ENCODE measurements at regions not wholly inside any gene's neighbourhood (a gene's known extent, or its start where the extent isn't known, plus 50 kb on each side); places are given as distances from the start of the nearest gene placed in this dataset.
A peak's percentile ranks its signal among the peaks of the same experiment; 100 is the strongest.

- DNase-seq (ENCODE audit: low read depth in 4 of 4, low spot score in 3 of 4), result no peak
Measured at GRCh38 chr14:76974365-76974764, 54.1 kb downstream of the IRF2BPL start.

- no peak for DNase-seq (ENCODE audit: low read depth in 4 of 4, low spot score in 3 of 4)
Measured at GRCh38 chr14:76971549-76971948, 57.0 kb downstream of the IRF2BPL start.

DNA sequence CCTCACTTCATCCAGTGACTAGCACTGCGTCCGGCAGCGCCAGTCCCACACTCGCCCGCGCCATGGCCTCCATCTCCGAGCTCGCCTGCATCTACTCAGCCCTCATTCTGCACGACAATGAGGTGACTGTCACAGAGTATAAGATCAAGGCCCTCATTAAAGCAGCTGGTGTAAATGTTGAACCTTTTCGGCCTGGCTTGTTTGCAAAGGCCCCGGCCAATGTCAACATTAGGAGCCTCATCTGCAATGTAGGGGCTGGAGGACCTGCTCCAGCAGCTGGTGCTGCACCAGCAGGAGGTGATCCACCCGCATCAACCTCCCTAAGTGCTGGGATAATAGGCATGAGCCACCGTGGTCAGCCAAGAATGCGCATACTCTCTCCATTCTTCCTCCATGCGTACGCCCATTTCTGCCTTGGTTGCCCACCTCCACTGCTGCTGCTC lies 59.9 kb downstream of the IRF2BPL start:
- no peak for DNase-seq (ENCODE audit: low read depth in 4 of 4, low spot score in 3 of 4)

DNA sequence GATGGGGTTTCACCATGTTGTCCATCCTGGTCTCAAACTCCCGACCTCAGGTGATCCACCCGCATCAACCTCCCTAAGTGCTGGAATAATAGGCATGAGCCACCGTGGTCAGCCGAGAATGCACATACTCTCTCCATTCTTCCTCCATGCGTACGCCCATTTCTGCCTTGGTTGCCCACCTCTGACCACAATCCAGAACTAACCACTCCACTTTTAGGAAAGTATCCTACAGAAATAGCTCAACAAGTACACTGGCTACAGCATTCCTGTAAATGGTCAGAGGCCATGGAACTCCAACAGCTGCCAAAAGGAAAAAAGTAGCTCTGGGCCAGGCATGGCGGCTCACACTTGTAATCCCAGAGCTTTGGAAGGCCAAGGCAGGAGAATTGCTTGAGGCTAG lies 60.7 kb downstream of the IRF2BPL start:
- DNase-seq (ENCODE audit: low read depth in 4 of 4, low spot score in 3 of 4), result no peak

DNA sequence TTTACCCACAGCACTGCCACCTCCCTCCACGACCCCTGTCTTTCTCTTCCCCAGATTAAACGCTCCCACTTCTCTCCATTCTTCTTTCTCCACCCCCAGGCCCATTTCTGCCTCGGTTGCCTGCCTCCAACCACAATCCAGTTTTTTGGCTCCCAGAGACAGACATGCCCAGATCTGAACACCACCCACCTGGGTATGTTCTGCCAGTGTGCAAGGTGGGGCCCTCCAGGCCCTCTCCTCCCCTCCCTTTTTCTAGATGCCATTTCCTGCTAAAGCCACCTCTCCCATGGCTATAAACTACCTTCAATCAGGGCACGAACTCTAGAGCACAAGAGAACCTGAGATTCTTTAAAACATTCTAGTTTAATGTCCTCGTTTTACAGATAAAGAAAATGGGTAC lies 63.3 kb downstream of the IRF2BPL start:
- no peak for DNase-seq (ENCODE audit: low read depth in 4 of 4, low spot score in 3 of 4)

GRCh38 chr14:76964695-76965094 lies 63.8 kb downstream of the IRF2BPL start:
- no peak for DNase-seq (ENCODE audit: low read depth in 4 of 4, low spot score in 3 of 4)

GRCh38 chr14:76963372-76963771 lies 65.1 kb downstream of the IRF2BPL start:
- no peak for DNase-seq (ENCODE audit: low read depth in 4 of 4, low spot score in 3 of 4)

- DNase-seq (ENCODE audit: low read depth in 4 of 4, low spot score in 3 of 4), result no peak
Measured at GRCh38 chr14:76962303-76962660, 66.2 kb downstream of the IRF2BPL start.

GRCh38 chr14:76961631-76962302 lies 66.7 kb downstream of the IRF2BPL start:
- peak in 3 of 4 donors; percentile 82 to 87 (median 85) for DNase-seq (ENCODE audit: low read depth in 4 of 4, low spot score in 3 of 4)

GRCh38 chr14:76958980-76959710 lies 69.4 kb downstream of the IRF2BPL start:
- no peak for DNase-seq (ENCODE audit: low read depth in 4 of 4, low spot score in 3 of 4)

GRCh38 chr14:76958020-76958979 lies 70.2 kb downstream of the IRF2BPL start:
- no peak for DNase-seq (ENCODE audit: low read depth in 4 of 4, low spot score in 3 of 4)

DNA sequence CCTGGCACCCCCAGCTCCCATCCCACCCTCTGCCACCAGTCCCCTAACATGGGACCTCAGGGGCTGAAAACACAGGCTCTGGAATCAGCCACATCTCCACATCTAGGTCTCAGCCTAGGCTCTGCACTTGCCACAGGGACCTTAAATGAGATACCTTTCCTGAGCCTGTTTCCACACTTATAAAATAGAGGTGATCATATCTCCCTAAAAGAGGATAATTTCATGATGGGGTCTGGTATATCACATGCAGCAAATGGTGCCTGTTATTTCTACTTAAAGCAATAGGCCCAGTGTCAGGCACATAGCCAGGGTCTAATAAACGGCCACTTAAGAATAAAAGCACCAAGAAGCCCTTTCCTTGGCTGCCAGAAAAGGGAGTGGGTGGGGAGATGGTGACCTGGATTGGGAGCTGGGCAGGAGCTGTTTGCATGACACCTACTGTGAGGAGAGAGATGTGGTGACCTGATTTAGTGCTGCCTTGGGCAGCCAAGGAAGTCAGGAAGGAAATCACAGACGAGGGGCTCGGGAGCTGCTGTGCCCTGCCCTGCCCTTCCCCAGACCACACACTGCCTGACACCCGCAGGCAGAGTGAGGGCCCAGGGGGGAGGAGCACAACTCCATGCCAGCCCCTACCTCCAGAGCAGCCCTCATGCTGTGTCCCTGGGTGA lies 71.2 kb downstream of the IRF2BPL start:
- DNase-seq (ENCODE audit: low read depth in 4 of 4, low spot score in 3 of 4), result no peak

GRCh38 chr14:76956316-76957090 lies 72.0 kb downstream of the IRF2BPL start:
- DNase-seq (ENCODE audit: low read depth in 4 of 4, low spot score in 3 of 4), result peak; percentile 71 to 92 (median 89)

GRCh38 chr14:76955575-76956315 lies 72.8 kb downstream of the IRF2BPL start:
- DNase-seq (ENCODE audit: low read depth in 4 of 4, low spot score in 3 of 4), result no peak

DNA sequence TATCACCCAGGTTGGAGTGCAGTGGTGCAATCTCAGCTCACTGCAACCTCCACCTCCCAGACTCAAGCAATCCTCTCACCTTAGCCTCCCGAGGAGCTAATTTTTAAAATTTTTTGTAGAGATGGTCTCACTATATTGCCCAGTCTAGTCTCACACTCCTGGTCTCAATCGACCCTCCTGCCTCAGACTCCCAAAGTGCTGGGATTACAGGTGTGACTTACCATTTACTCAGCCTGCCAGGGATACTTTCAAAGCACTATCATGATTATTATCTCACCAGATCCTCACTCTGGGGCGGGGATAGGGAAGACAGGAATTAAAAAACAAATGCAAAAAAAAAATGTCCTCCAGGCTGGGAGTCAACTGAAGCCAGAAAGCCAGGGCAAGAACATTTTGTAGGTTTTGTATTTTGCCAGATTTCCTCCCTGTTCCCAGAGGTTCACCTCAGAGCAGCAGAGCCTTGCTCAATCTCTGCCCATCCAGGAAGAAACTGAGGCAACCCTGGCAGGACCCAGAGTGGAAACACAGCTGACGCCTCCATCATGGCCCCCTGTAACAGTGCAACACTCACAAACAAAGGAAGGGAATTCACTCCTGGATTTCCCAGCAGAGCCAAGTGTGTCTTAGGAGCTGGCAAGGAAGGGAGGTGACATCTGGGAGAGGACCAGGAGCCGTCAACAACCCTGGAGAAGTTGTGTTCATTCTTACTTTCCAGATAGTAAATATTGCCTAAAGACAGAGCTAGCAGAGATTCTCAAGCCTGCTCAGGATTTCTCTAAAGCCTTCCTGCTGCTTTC lies 73.9 kb downstream of the IRF2BPL start:
- no peak for DNase-seq (ENCODE audit: low read depth in 4 of 4, low spot score in 3 of 4)

GRCh38 chr14:76953311-76953945 lies 75.1 kb downstream of the IRF2BPL start:
- DNase-seq (ENCODE audit: low read depth in 4 of 4, low spot score in 3 of 4), result peak in 1 of 4 donors; percentile 72

DNA sequence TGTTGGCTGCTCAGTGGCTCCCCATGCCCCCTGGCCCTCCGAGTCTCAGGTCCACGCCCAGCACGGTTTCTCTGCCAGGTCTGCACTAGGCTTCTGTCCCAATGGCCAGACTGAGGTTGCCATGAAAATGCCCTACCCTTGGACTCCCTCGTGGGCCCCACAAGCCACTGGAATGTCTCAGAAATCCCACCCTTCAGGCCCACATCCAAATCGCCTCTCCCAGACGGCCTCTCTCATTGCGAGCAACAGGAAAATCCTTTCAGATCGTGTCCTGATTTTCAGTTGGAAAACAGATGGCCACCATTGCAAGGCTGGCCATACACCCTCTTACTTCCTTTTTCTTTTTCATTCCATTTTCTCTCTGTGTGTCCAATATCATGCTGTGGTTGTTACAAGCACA lies 77.3 kb downstream of the IRF2BPL start:
- no peak for DNase-seq (ENCODE audit: low read depth in 4 of 4, low spot score in 3 of 4)
